Peyer's patch (tissue), 4 donors: ENCODE measurements at regions not wholly inside any gene's neighbourhood (a gene's known extent, or its start where the extent isn't known, plus 50 kb on each side); places are given as distances from the start of the nearest gene placed in this dataset.

ENCODE experiments used
- CTCF ChIP-seq, 6 experiments: fragments of 450-650 bp in 4 of 6; fragments of 200-600 bp in 2 of 6; sonication (generic) in 1 of 6; IDR thresholded peaks; one replicate each; pipeline ENCODE4 v1.5.1; 2017 to 2019; ENCODE audit warnings: antibody characterized with exemption in 6 of 6, mild to moderate bottlenecking in 3 of 6, moderate library complexity in 1 of 6
- POLR2A ChIP-seq, 2 donors: fragments of 450-650 bp; IDR thresholded peaks; one replicate each; pipeline ENCODE4 v1.5.1; 2017; ENCODE audit warnings: antibody characterized with exemption in 2 of 2, mild to moderate bottlenecking in 2 of 2, moderate library complexity in 2 of 2

GRCh38 chr12:13801543-13801942, 179.9 kb downstream of the GRIN2B start:
- TF ChIP-seq CTCF (IDR thresholded peaks at IDR 0.05) (no peak), POLR2A (IDR thresholded peaks at IDR 0.05) (no peak)
